SH-SY5Y (cell line): ENCODE measurements at regions not wholly inside any gene's neighbourhood (a gene's known extent, or its start where the extent isn't known, plus 50 kb on each side); places are given as distances from the start of the nearest gene placed in this dataset.

Source experiments
- GATA2 ChIP-seq: IDR thresholded peaks from 2 replicates; pipeline ENCODE4 v1.6.1; 2011; ENCODE audit warnings: mild to moderate bottlenecking, low read depth, low read length
- GATA3 ChIP-seq: IDR thresholded peaks from 2 replicates; pipeline ENCODE4 v1.6.1; 2011; ENCODE audit warnings: low read depth, mild to moderate bottlenecking, low read length, moderate library complexity

DNA sequence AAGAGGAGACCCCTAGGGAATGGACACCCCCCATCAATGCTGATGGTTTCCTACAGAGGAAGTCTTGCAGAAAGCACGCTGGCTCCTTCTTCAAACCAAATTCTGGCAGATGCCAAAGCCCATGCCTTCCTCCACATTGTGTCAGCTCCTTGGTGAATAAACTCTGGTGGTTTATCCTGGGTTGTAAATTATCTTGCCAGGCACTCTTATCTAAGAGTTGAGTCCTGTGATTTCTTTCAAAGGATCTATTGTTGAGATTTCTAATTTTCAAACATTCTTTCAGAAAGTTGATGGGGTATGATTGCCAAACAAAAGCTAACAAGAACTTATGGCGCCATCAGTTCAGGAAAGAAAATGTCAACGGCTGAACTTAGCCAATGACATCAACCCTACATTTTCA lies 160.4 kb downstream of the NSG2 start:
- no peak for TF ChIP-seq GATA2
- TF ChIP-seq GATA3 = no peak

DNA sequence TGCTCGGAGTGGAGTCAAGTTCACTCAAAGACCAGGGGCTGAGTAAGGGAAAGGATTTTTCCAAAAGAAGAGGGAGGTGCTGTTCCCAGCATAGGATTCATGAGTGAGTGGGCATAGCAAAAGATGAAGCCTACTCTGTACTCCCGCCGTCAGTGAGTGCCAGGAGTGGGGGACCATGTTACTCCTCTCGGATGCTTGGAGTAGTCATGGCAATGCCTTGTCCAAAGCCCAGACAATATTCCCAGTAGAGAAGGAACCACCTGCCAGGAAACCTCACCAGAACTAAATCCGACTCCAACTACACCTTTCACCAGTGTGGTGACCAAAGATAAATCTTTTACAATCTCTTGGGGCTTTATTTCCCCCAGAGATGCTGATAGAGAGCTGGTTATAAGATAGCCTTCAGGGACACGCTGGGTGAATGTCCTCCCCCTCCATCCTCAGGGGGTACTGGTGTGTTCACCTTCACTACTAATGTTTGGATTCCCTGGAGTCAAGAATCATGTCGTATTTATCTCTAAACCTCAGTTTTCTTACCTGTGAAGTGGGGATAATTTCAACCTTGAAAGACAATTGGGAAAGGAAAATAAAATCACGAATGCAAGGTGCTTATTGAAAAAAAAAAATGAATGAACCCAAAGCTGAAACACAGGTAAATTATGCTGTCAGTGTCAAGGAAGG lies 165.2 kb downstream of the NSG2 start:
- no peak for TF ChIP-seq GATA2
- no peak for TF ChIP-seq GATA3

DNA sequence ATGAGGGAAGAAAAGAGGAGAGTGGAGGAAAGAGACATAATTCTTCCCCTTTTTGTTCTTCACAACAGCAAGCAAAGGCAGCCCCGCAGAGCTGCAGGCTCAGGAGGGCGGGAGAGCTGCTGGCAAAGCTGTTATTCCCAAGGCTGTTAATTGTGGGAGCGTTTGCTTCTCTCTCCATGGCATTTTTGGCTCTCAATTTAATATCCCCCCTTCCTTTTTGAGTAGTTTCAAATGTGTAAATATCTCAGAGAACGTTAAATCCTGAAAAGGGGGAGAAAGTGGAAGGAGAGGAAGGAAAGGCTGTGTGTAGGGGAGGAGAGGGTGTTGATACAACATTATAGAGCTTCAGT lies 165.7 kb downstream of the NSG2 start:
- TF ChIP-seq GATA2 = no peak
- no peak for TF ChIP-seq GATA3

DNA sequence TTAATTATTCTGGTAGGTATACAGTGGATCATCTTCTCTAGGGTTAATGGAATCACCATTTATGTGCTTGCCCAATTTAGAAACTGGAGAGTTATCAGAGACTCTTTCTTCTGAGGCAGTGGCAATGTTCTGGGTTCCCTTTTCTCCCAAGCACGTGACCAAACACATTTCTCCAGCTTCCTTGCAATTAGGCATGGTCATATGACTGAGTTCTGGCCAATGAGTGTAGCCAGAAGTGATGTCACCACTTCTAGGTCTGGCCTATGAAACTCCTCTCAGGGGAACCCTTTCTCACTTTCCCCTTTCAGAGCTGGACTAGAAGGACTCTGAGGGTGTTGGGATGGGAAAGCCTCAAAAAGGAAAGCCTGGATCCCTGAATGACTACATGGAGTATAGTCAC lies 172.0 kb downstream of the NSG2 start:
- TF ChIP-seq GATA2 (no peak), GATA3 (no peak)

DNA sequence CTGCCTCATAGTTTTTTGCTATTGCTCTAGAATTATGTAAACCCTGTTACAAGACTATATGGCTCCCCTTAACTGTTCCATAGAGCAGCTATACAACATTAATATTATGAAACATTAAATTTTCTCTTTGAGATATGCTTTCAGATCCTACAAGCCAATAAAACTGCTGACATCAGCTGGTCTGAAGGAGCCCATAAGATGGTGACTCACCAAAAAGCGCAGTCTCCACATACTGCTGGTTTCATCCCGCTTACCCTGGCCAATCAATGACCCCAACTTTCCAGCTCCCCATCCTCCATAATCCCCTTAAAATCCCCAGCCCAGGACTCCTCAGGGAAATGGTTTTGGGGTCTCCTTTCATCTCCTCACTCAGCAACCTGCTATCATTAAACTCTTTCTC lies 172.7 kb downstream of the NSG2 start:
- no peak for TF ChIP-seq GATA2
- TF ChIP-seq GATA3 = no peak

DNA sequence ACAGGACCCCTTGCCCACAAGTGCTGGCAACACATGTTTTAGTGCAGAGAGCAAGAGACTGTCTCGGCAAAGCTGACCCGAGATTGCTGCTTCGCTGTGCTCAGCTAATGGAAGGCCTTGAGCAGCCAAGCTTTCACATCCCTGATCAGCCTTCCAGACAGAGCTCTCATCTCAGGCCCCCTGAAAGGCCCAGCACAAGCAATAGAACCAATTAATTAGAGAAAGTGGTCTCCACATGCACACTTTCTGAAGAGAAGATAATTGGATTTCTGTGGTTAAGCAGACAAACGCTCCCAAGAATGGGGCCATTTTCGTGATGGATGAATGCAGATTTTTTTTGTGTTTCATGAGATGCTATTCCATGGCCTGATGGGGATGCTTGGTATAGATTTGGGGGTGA lies 174.9 kb downstream of the NSG2 start:
- TF ChIP-seq GATA3 (no peak), GATA2 (no peak)

DNA sequence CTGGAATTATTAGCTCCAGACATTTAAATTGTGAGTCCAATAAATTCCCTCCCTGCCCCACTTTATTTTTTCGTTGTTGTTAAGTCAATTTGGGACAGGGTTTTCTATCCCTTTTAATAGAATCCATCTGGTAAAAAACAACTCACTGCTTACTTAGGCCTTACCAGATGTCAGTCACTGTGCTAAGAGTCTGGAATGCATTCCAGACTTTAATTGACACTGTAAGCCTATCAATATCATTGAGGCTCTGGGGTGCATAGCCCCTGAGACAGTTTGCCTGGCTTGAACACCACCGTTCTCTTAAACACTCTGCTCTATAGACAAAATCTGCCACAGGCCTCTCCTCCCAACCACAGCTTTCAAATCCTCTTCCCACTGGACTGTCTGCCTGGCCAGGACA lies 175.9 kb downstream of the NSG2 start:
- TF ChIP-seq GATA3 = no peak
- no peak for TF ChIP-seq GATA2

DNA sequence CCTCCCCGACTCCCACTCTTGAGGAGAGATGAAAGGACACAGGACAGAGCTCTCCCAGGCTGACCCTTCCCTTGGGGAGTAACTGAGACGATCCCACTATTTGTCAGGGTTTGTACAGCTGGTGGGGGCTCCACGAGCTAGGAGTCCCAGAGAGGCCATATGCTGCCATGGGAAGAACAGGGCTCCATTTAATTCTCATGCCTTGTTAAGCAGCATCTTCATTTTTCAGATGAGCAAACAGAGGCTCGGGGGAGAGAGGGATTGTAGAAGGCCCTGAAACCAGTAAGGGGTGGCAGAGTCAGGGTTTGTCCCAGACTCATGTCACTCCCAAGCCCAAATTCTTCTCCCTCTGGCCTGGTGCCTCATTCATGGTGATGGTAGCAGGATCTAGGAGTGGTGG lies 176.4 kb downstream of the NSG2 start:
- TF ChIP-seq GATA3 (no peak), GATA2 (no peak)

DNA sequence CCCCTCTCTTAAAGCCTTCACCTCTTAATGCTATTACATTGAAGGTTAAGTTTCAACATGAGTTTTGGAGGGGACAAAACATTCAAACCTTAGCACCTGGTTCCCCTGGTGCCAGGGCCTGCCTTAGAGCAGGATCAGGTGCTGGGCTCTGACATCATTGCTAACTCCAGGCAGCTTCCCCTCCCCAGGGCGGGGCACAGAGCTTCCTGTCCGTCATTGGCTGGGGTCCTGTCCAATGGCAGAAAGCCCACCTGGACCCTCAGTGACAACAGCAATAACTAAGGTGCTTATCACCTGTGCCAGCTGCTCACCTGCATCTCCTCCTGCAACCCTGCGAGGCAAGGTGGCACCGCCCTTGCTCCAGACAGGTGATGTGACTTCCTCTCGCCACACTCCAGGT lies 177.4 kb downstream of the NSG2 start:
- TF ChIP-seq GATA3 (no peak), GATA2 (no peak)

DNA sequence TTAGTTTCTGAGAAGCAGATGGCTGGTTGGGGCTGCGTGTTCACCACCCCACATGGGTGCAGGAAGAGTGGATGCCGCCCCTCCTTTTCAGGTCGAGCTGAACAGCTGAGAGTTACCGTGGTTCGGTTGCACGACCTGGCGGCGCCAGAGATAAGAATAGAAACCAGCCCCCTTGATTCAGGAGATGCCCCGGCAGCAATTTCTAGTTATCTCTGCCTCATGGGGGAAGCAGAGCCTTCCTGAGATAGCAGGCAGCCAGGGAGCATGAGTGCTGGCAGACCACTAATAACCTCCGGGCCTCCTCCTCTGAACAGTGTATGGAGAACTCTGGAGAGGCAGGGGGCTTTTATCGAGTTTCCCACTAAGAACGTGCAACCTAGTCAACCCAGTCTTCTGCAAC lies 177.8 kb downstream of the NSG2 start:
- TF ChIP-seq GATA3 (no peak), GATA2 (peak; percentile 92)

DNA sequence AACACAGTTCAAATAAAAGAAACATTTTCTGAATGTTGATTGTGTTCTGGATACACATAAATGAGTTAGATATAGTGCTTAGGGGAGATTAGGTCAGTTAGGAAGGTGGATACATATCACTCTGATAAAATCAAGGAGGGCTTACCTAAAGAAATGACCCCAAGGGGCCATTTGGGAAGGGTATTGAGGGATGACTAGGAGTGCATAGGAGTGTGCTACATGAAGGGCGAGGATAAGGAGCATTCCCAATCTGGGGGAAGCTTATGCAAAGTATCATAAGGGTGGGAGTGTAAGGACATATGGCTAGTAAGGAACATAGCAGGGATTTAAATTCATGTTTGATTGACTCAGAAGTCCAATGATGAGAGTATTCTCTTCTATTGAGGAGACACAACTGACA lies 183.6 kb downstream of the NSG2 start:
- TF ChIP-seq GATA3 = no peak
- TF ChIP-seq GATA2 = no peak

DNA sequence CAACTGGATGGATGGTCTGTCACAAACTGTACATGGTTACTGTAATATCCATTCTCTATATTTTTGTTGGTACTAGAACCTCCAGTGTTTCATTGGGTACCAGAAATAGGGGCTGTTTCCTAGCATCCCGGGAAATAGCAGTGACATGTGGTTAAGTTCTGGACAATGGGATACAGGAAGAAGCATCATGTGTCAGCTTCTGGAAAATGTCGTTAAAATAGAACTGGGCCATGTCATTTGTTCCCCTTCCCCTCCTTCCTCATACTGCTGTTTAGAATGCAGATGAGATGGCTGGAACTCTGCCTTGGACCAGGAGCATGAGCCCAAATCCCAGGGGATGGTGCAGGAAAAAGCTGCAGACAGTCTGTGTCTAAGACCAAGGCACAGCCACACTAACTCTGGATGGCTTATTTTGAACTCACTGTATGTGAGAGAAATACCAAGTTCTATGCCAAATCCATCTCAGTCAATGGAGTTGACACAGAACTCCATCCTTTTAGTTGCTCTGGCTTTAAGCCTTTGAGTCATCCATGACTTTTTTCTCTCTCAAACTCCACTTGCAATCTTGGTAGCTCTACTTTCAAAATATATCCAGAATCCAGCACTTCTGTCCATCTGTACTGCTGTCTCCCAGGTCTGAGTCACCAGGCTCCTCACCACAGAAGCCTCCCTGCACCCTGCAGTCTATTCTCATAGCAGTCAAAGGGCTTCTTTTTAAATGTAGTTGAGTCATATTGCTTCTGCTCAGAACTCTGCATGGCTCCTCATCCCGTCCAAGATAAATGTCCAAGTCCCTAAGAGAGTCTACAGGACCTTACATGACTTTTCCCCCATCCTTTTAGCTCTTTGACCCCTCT lies 184.2 kb downstream of the NSG2 start:
- TF ChIP-seq GATA2 (no peak), GATA3 (no peak)

DNA sequence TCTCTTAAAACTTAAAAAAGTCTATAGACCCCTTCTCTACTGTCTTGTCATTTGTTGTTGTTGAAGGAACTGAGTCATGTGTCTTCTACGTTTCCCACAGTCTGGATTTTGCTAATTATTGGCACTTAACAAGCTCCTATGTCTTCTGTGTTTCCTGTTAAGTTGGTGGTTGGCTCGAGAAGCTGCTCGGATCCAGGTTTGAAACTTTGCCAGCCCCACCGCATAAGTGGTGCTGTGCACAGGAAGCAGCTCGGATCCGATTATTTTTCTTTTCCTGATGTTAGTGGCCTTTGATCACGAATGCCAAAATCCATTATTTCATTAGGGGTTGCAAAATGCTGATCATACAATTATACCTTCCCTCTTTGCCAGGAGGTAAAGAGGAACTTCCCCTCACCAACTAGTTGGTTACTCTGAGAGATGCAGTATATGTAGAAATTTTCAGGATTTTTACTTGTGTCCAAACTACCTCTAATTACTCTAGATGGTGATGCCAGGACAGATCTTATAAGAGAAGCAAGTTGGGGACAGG lies 186.5 kb downstream of the NSG2 start:
- no peak for TF ChIP-seq GATA3
- TF ChIP-seq GATA2 = no peak

DNA sequence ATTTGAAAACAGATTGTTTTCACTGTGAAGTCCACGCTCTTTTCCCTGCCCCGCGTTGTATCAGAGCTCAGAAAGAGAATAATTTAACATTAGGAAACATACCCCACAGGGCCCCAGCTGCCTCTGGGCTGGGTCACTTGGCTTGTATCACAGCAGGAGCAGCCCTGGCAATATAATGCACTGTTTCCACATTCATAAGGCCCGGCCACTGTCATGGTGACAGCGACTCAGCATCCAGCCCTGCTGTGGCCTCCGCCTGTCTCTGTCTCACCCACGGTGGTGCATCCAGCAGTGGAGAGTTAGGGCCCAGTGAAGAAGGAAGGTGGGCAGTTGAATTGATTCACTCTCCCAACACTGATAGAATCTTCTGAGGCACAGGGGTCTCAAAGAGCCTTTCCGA lies 188.9 kb downstream of the NSG2 start:
- TF ChIP-seq GATA2 = no peak
